ENCODE measurements at regions not wholly inside any gene's neighbourhood (a gene's known extent, or its start where the extent isn't known, plus 50 kb on each side); places are given as distances from the start of the nearest gene placed in this dataset.
"Not testable (repeated sequence)": the region's sequence is repeated elsewhere in the genome, so short reads cannot be mapped to it uniquely, and the experiment has no call there.

DNA sequence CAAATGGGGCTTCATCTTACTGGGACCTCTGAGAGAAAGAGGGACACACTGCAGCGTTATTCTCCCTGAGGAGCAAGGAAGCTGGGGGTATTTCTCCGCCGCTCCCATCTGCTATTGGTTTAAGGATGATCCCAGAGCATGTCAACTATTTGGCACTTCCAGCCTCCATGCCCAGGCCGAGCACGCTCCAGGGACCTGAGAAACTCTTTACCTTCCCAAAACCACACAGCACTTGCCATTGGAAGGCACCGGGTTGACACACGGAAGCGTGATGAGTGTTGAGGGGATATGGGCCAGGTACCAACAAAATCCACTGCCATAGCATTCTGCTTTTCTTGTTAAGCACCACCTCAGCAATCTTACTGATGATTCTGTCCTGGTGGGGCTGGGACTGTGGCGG, 92.4 kb upstream of the SLC24A3 start:
- no peak for DNase-seq (ENCODE audit: low read depth)

GRCh38 chr20:19120569-19120968, 91.9 kb upstream of the SLC24A3 start:
- DNase-seq (ENCODE audit: low read depth), result no peak

GRCh38 chr20:19121463-19121862, 91.0 kb upstream of the SLC24A3 start:
- no peak for DNase-seq (ENCODE audit: low read depth)

DNA sequence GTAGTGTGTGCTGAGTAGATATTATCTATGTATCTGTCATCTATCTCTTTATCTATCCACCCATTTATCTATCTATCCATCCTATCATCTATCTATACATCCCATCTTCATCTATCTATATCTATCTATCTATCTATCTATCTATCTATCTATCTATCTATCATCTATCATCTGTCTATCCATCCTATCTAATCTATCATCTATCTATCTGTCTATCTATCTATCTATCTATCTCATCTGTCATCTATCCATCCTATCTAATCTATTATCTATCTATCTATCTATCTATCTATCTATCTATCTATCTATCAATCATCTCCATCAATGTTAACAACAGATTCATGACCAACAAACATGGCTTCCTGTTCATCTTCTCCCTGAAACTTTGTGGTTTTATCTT, 90.5 kb upstream of the SLC24A3 start:
- DNase-seq (ENCODE audit: low read depth), result no peak

DNA sequence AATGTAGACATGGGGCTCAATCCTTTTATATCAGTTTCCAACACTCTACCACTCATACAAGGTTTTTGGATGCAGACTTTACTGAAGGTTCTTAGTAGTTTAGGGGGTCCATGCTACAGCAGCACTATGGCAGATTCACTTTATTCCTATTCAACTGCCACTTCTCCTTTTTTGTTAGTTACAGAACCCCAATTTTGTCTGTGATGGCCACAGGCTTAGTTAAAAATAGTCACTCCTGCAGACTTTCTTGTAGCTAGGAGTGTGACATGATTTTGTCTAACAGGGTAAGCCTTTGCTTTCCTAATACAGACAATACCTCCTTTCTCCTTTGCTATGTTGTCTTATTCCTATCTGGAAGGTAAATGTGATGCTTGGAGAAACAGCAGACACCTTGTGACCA, 90.0 kb upstream of the SLC24A3 start:
- no peak for DNase-seq (ENCODE audit: low read depth)

GRCh38 chr20:19125508-19125907, 86.9 kb upstream of the SLC24A3 start:
- no peak for DNase-seq (ENCODE audit: low read depth)

DNA sequence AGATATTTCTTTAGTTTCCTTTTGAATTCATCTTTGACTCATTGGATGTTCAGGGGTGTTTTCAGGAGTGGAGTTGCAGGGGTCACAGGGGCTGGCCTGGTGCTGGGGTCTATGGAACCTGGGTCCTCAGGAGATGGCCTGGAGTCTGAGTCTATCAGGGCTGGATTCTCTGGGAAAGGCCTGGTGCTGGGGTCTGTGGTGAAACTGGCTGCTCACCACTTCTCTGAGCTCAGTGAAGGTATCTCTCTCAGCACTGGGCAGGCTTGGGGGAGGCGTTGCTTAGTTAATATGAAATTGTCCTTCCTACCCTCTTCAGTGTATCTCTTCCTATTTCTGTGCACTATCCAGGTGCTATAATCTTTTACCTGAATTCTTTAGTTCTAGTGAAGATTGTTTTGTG, 83.1 kb upstream of the SLC24A3 start:
- DNase-seq (ENCODE audit: low read depth), result no peak

DNA sequence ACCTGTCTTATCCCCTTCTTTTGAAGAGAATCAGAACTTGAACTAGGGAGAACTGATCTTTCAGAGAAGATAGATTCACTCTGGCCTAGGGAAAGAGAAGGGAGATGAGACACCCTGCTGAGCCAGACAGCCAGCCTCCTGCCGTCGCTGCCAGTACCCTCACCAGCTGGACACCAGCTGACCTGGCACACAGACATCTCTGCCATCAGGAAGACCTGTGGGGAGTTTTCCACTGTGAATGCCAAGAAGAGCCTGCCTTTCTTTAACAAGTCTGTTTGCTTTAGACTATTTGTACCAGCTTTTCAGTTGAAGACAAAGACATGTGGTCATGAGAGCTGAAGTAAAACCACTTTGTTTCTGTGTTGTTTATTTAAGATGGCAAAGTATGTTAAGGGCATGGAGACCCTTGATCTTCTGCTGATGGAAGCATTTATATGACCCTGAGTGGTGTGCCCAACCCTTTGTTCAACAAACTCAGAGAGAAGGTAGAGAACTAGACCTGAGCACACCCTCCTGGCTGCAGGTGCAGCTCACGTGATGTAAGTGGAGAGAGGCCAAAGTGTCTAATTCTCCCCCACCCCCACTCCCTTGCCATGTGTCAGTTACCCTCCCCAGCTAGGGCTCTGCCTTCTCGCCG, 82.3 kb upstream of the SLC24A3 start:
- no peak for DNase-seq (ENCODE audit: low read depth)

DNA sequence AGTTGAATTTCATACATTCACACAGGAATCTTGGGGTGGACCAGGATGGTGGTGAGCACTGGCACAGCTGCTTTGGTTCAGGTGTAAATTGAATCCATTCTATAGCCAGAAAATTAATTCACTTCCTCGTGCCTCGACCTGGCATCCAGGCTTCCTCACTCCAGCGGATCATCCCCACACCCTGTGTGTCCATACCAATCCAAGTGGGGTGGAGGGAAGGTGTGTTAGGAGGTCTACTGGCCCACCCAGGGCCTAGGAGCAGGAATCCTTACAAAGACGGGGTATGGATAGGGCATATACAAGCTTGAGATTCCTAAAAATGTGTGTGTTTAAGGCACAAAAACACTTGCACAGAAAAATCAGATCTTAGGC, 81.8 kb upstream of the SLC24A3 start:
- no peak for DNase-seq (ENCODE audit: low read depth)

DNA sequence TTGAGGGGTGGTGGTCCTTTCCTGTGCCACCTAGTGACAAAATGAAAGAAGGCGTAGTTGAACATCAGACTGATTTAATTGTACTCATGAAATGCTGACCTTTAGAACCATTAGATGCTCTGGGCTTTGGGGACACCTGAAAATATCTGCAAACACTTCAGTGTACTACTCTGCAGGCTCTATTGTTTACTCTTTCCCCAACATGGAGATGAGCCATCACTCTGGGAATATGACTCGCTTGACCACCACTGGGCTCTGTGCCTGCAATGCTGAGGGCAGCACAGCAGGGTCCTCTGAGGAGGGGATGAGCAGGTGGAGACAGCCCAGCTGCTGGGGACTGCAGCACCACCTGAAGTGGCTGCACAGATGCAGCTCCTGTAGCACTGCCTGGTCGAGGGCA, 74.8 kb upstream of the SLC24A3 start:
- no peak for DNase-seq (ENCODE audit: low read depth)

- no peak for DNase-seq (ENCODE audit: low read depth)
Measured at GRCh38 chr20:19138758-19139157, 73.7 kb upstream of the SLC24A3 start.

- not testable (repeated sequence) for DNase-seq (ENCODE audit: low read depth)
Measured at GRCh38 chr20:19139584-19139983, 72.9 kb upstream of the SLC24A3 start.

DNA sequence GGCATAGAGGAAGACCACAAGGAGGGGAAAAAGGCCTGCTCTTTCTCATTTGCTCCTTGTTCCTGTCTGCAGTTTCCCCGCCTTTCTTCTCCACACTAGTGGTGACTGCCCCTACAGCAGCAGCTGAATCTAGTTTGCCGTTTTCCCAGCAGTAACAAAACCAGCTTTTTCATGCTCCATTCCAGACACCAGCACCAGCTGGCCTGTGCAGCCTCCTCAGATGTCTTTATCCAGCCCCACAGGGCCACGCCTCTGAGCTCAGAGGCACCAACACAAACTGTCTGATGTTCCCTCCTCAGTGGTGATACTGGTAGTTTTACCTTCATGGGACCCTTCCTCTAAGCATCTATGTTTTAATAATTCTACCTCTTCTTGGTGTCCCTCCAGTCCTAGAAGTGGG, 70.4 kb upstream of the SLC24A3 start:
- no peak for DNase-seq (ENCODE audit: low read depth)

DNA sequence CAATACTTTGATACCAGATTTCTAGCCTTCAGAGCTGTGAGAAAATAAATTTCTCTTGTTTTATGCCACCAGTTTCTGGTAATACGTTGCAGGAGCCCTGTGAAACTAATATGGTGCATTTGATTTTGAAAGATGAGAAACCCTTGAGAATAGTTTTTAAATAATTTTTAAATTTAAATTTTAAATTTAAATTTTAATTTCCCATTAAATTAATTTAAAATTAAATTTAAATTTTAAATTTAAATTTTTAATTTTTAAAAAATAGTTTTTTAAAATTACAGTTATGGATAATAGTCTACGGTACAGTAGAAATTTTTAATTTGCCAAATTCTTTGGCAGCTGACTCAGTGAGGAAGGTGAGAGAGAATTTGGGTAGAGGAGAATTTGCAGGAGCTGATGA, 68.6 kb upstream of the SLC24A3 start:
- no peak for DNase-seq (ENCODE audit: low read depth)

- DNase-seq (ENCODE audit: low read depth), result no peak
Measured at GRCh38 chr20:19161336-19161735, 51.1 kb upstream of the SLC24A3 start.
